ENCODE measurements at regions not wholly inside any gene's neighbourhood (a gene's known extent, or its start where the extent isn't known, plus 50 kb on each side); places are given as distances from the start of the nearest gene placed in this dataset.

- no peak for DNase-seq
These were observed 221.8 kb downstream of the LACC1 start for GRCh38 chr13:44101347-44102083.

GRCh38 chr13:44103429-44104196 lies 223.9 kb downstream of the LACC1 start:
- no peak for DNase-seq

GRCh38 chr13:44104197-44104490 lies 224.4 kb downstream of the LACC1 start:
- DNase-seq, result no peak

GRCh38 chr13:44104969-44105368 lies 225.3 kb downstream of the LACC1 start:
- no peak for DNase-seq

GRCh38 chr13:44106266-44107152 lies 226.8 kb downstream of the LACC1 start:
- no peak for DNase-seq

- DNase-seq, result no peak
These were observed 227.8 kb downstream of the LACC1 start for GRCh38 chr13:44107357-44108121.

GRCh38 chr13:44108331-44108858 lies 228.7 kb downstream of the LACC1 start:
- no peak for DNase-seq

GRCh38 chr13:44110091-44110621 lies 230.5 kb downstream of the LACC1 start:
- DNase-seq, result no peak

GRCh38 chr13:44111701-44112100 lies 232.0 kb downstream of the LACC1 start:
- no peak for DNase-seq

GRCh38 chr13:44112700-44113329 lies 233.1 kb downstream of the LACC1 start:
- no peak for DNase-seq

- no peak for DNase-seq
These were observed 237.0 kb downstream of the LACC1 start for GRCh38 chr13:44116562-44117332.

- DNase-seq, result no peak
These were observed 237.6 kb downstream of the LACC1 start for GRCh38 chr13:44117351-44117750.

GRCh38 chr13:44117816-44118215 lies 238.1 kb downstream of the LACC1 start:
- no peak for DNase-seq

GRCh38 chr13:44118881-44119280 lies 239.2 kb downstream of the LACC1 start:
- DNase-seq, result no peak

- no peak for DNase-seq
These were observed 240.3 kb downstream of the LACC1 start for GRCh38 chr13:44120043-44120442.

GRCh38 chr13:44120849-44121755 lies 241.4 kb downstream of the LACC1 start:
- no peak for DNase-seq

GRCh38 chr13:44124352-44124751 lies 244.6 kb downstream of the LACC1 start:
- no peak for DNase-seq

- no peak for DNase-seq
These were observed 246.3 kb downstream of the LACC1 start for GRCh38 chr13:44125943-44126469.

GRCh38 chr13:44128552-44129001 lies 245.0 kb upstream of the SERP2 start:
- DNase-seq, result no peak
